IMR-90 (cell line): ENCODE measurements at regions not wholly inside any gene's neighbourhood (a gene's known extent, or its start where the extent isn't known, plus 50 kb on each side); places are given as distances from the start of the nearest gene placed in this dataset.
"Not testable (repeated sequence)": the region's sequence is repeated elsewhere in the genome, so short reads cannot be mapped to it uniquely, and the experiment has no call there.

Experiments
- ATAC-seq: fragments of 200-7000 bp; cut with Tn5 transposase; 2 replicates; pipeline ENCODE4 v1.9.1; 2020; ENCODE audit warnings: low read depth, mild to moderate bottlenecking, moderate library complexity
- BruUV-seq: library from RNA; stranded (reverse); fragments of 400-500 nt; replicated peaks from 2 replicates; lab custom pipeline; 2021; lab: Mats Ljungman, UMichigan
- CTCF ChIA-PET: fragments of 300-600 bp; formaldehyde crosslinking; extraction: SDS; loops from one replicate; lab custom pipeline; 2021; ENCODE audit warnings: antibody characterized with exemption; lab: Yijun Ruan, JAX
- POLR2A ChIA-PET: fragments of 300-600 bp; sonication (Branson Sonifier 250); formaldehyde crosslinking; loops from one replicate; lab custom pipeline; 2022; ENCODE audit warnings: antibody characterized with exemption; ENCODE audit not compliant: unreplicated experiment; lab: Charles Lee
- DNase-seq: peaks from one replicate; pipeline ENCODE4 v3.0.0; 2013
- H2AFZ ChIP-seq: replicated peaks from 2 replicates; pipeline ENCODE3; 2013; ENCODE audit warnings: low read length, mild to moderate bottlenecking; ENCODE audit not compliant: poor library complexity
- H2AK5ac ChIP-seq: 2 replicates; pipeline ENCODE4 v1.6.1; 2013; ENCODE audit warnings: low read depth, low read length, inconsistent platforms
- H2AK9ac ChIP-seq: replicated peaks from 2 replicates; pipeline ENCODE3; 2013; ENCODE audit warnings: mild to moderate bottlenecking, low read depth, low read length, moderate library complexity; ENCODE audit not compliant: poor library complexity
- H2BK120ac ChIP-seq: 2 replicates; pipeline ENCODE4 v1.6.1; 2013; ENCODE audit warnings: low read depth, low read length, inconsistent platforms
- H2BK15ac ChIP-seq: 3 replicates; pipeline ENCODE4 v1.6.1; 2013; ENCODE audit warnings: low read depth, low read length, inconsistent platforms
- H2BK20ac ChIP-seq: 2 replicates; pipeline ENCODE4 v1.6.1; 2013; ENCODE audit warnings: low read depth, mild to moderate bottlenecking, inconsistent platforms, low read length, moderate library complexity
- H2BK5ac ChIP-seq: 2 replicates; pipeline ENCODE4 v1.6.1; 2013; ENCODE audit warnings: mild to moderate bottlenecking, low read depth, low read length, inconsistent platforms; ENCODE audit not compliant: poor library complexity, severe bottlenecking
- H3K14ac ChIP-seq: replicated peaks from 2 replicates; pipeline ENCODE4 v1.6.1; 2013; ENCODE audit warnings: low read depth, low read length, inconsistent platforms
- H3K18ac ChIP-seq: 2 replicates; pipeline ENCODE4 v1.6.1; 2013; ENCODE audit warnings: low read depth, low read length, control low read depth
- H3K23ac ChIP-seq: 2 replicates; pipeline ENCODE4 v1.6.1; 2013; ENCODE audit warnings: low read depth, low read length, inconsistent platforms
- H3K27ac ChIP-seq: 2 replicates; pipeline ENCODE4 v1.5.1; 2013; ENCODE audit warnings: mild to moderate bottlenecking, control low read depth, low read length; ENCODE audit not compliant: insufficient read depth
- H3K27me3 ChIP-seq: 2 replicates; pipeline ENCODE4 v1.6.1; 2013; ENCODE audit warnings: low read length; ENCODE audit not compliant: control insufficient read depth, insufficient read depth
- H3K36me3 ChIP-seq: 2 replicates; pipeline ENCODE4 v1.6.1; 2013; ENCODE audit warnings: low read length, mixed read lengths; ENCODE audit not compliant: control insufficient read depth, insufficient read depth
- H3K4ac ChIP-seq: 2 replicates; pipeline ENCODE4 v1.6.1; 2013; ENCODE audit warnings: low read depth, low read length, inconsistent platforms
- H3K4me1 ChIP-seq: 2 replicates; pipeline ENCODE4 v1.6.1; 2013; ENCODE audit warnings: low read length, mixed read lengths; ENCODE audit not compliant: control insufficient read depth, insufficient read depth
- H3K4me2 ChIP-seq: 2 replicates; pipeline ENCODE4 v1.6.1; 2013; ENCODE audit warnings: low read depth, mild to moderate bottlenecking, control low read depth, low read length, moderate library complexity
- H3K4me3 ChIP-seq: 2 replicates; pipeline ENCODE4 v1.5.1; 2013; ENCODE audit warnings: low read depth, mild to moderate bottlenecking, control low read depth, low read length, moderate library complexity; ENCODE audit not compliant: insufficient read depth
- H3K56ac ChIP-seq: 2 replicates; pipeline ENCODE4 v1.6.1; 2013; ENCODE audit warnings: low read length, inconsistent platforms; ENCODE audit not compliant: insufficient read depth; ENCODE audit errors: extremely low read depth
- H3K79me1 ChIP-seq, 2 experiments: 2 replicates each; pipeline ENCODE4 v1.6.1; 2013; ENCODE audit warnings: low read length in 2 of 2, inconsistent platforms in 1 of 2, low read depth in 1 of 2
- H3K9ac ChIP-seq: 2 replicates; pipeline ENCODE4 v1.6.1; 2013; ENCODE audit warnings: low read depth, low read length, control low read depth
- H3K9me1 ChIP-seq: 2 replicates; pipeline ENCODE4 v1.6.1; 2013; ENCODE audit warnings: low read length, inconsistent platforms; ENCODE audit not compliant: insufficient read depth
- H3K9me3 ChIP-seq: 2 replicates; pipeline ENCODE4 v1.6.1; 2013; ENCODE audit warnings: low read length; ENCODE audit not compliant: control insufficient read depth, insufficient read depth
- H4K20me1 ChIP-seq: 2 replicates; pipeline ENCODE4 v1.6.1; 2013; ENCODE audit warnings: low read length, inconsistent platforms; ENCODE audit not compliant: insufficient read depth
- H4K5ac ChIP-seq: 2 replicates; pipeline ENCODE4 v1.6.1; 2013; ENCODE audit warnings: mild to moderate bottlenecking, low read depth, low read length, control low read depth
- H4K8ac ChIP-seq, 2 experiments: 2 replicates each; pipeline ENCODE4 v1.6.1; 2013; ENCODE audit warnings: low read depth in 2 of 2, low read length in 2 of 2, control low read depth in 1 of 2, inconsistent platforms in 1 of 2
- H4K91ac ChIP-seq: 2 replicates; pipeline ENCODE4 v1.6.1; 2013; ENCODE audit warnings: low read depth, low read length, inconsistent platforms; ENCODE audit not compliant: insufficient read depth
- WGBS, 2 experiments: methylation state at CpG; one replicate each; pipeline versions ENCODE4 v1.1.5 to v1.1.7; 2013; ENCODE audit warnings: missing lambda C conversion rate in 2 of 2; ENCODE audit not compliant: insufficient read length in 1 of 2; ENCODE audit errors: extremely low coverage in 2 of 2; 5-methylcytosine and 5-hydroxymethylcytosine counted together
- dilution Hi-C: fragments of 300-500 bp; cut with HindIII; formaldehyde crosslinking; loops from one replicate; pipeline ENCODE4 v1.14.3; 2018; ENCODE audit warnings: low sequenced_read_pairs; ENCODE audit not compliant: unreplicated experiment
- in situ Hi-C: fragments of 300-500 bp; cut with MboI; formaldehyde crosslinking; loops from 3 replicates; pipeline ENCODE4 v1.14.3; 2019; ENCODE audit warnings: low sequenced_read_pairs, inconsistent platforms, mixed read lengths
- intact Hi-C: fragments of 100-400 bp; cut with micrococcal nuclease; formaldehyde crosslinking; loops from 2 replicates; pipeline ENCODE4 v1.10.0; 2022

DNA sequence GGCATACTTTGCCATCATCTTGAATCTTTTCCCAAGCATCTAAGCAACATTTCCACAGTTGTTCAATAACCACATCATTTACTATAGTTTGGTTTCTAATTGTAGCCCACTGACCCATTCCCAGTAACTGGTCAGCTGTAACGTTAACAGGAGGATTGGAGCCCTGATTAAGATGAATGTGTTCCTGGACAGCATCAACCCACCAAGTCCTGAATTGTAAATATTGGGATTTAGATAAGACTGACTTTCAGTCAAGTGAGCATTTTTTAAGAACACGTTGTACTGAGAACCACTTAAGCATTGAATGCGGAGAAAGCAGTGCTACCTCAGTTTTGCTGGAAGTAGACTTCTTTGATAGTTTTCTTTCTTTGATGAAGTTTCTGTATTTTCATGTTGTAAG lies 53.3 kb upstream of the ARL4D start:
- WGBS, 2 experiments, result no CpG with 5 or more reads among the region's 3 CpGs
- H2AFZ ChIP-seq, H2AK5ac ChIP-seq, H3K56ac ChIP-seq, H3K4ac ChIP-seq, H3K18ac ChIP-seq, BruUV-seq, DNase-seq, H3K23ac ChIP-seq, H2BK15ac ChIP-seq, H2BK20ac ChIP-seq, H3K36me3 ChIP-seq, H4K5ac ChIP-seq, H4K20me1 ChIP-seq, H2BK120ac ChIP-seq, H4K91ac ChIP-seq, in situ Hi-C loops, H3K4me3 ChIP-seq, H2BK5ac ChIP-seq, H3K27me3 ChIP-seq, H3K14ac ChIP-seq, H3K9ac ChIP-seq, ATAC-seq, CTCF ChIA-PET, H3K79me1 ChIP-seq, H3K27ac ChIP-seq, dilution Hi-C loops, H2AK9ac ChIP-seq, intact Hi-C loops, H3K4me2 ChIP-seq, H3K4me1 ChIP-seq, H4K8ac ChIP-seq, H3K9me1 ChIP-seq: not testable (repeated sequence)
- POLR2A ChIA-PET, result interaction anchor here (1.0 kb wide), 1 partner anchor 16 kb away, joined by 3 read pairs; no protein-coding TSS in a partner anchor
- peaks cover 33% of the 10 kb centered on the region for H3K9me3 ChIP-seq
